BLaER1 treated with 17β-estradiol and CSF1 and Interleukin-3, amounts not matched to agents 10 nM and 100 nM (cell line): ENCODE measurements at regions not wholly inside any gene's neighbourhood (a gene's known extent, or its start where the extent isn't known, plus 50 kb on each side); places are given as distances from the start of the nearest gene placed in this dataset.

Source experiments
- H3K27ac ChIP-seq, 11 experiments: shearing (Covaris generic); formaldehyde crosslinking; 2 replicates each; pipeline ENCODE4 v1.8.1; 2022
- H3K27me3 ChIP-seq, 11 experiments: shearing (Covaris generic); formaldehyde crosslinking; 2 replicates each; pipeline ENCODE4 v1.8.1; 2022
- H3K36me3 ChIP-seq, 11 experiments: shearing (Covaris generic); formaldehyde crosslinking; 2 replicates each; pipeline ENCODE4 v1.8.1; 2022
- H3K4me1 ChIP-seq, 10 experiments: shearing (Covaris generic); formaldehyde crosslinking; 2 replicates each; pipeline ENCODE4 v1.8.1; 2022
- H3K4me2 ChIP-seq, 11 experiments: shearing (Covaris generic); formaldehyde crosslinking; 2 replicates each; pipeline ENCODE4 v1.8.1; 2022
- H3K4me3 ChIP-seq, 10 experiments: shearing (Covaris generic); formaldehyde crosslinking; 2 replicates each; pipeline ENCODE4 v1.8.1; 2022
- H3K9ac ChIP-seq, 11 experiments: shearing (Covaris generic); formaldehyde crosslinking; 2 replicates each; pipeline ENCODE4 v1.8.1; 2022
- H3K9me3 ChIP-seq, 11 experiments: shearing (Covaris generic); formaldehyde crosslinking; replicated peaks in 1 of 11; 2 replicates each; pipeline ENCODE4 v1.8.1; 2022
- H4K20me1 ChIP-seq, 11 experiments: shearing (Covaris generic); formaldehyde crosslinking; 2 replicates each; pipeline ENCODE4 v1.8.1; 2022
- Cebpa-rat ChIP-seq, 11 experiments: shearing (Covaris generic); IDR thresholded peaks; 2 replicates each; pipeline ENCODE4 v1.8.1; 2022

GRCh38 chr11:98545544-98546175, 475.1 kb upstream of the CNTN5 start:
- TF ChIP-seq Cebpa-rat (IDR thresholded peaks at IDR 0.05): no peak
- Histone ChIP-seq H3K9ac (no peak overlapping the region), H3K27ac (no peak overlapping the region), H3K4me1 (no peaks in the 10 kb centered on the region), H3K36me3 (no peaks in the 10 kb centered on the region), H4K20me1 (no peaks in the 10 kb centered on the region), H3K4me2 (no peak overlapping the region), H3K9me3 (no peaks in the 10 kb centered on the region), H3K27me3 (no peaks in the 10 kb centered on the region), H3K4me3 (no peak overlapping the region)

GRCh38 chr11:98549571-98549970, 471.2 kb upstream of the CNTN5 start:
- no peaks in the 10 kb centered on the region for H3K36me3 ChIP-seq
- TF ChIP-seq Cebpa-rat (IDR thresholded peaks at IDR 0.05): no peak
- no peak overlapping the region for H3K27ac ChIP-seq
- H3K4me3 ChIP-seq: no peak overlapping the region
- H3K4me2 ChIP-seq: no peak overlapping the region
- H3K4me1 ChIP-seq: no peaks in the 10 kb centered on the region
- no peaks in the 10 kb centered on the region for H3K27me3 ChIP-seq
- no peaks in the 10 kb centered on the region for H3K9me3 ChIP-seq
- H4K20me1 ChIP-seq: no peaks in the 10 kb centered on the region
- H3K9ac ChIP-seq: no peak overlapping the region

GRCh38 chr11:98559961-98560360, 460.8 kb upstream of the CNTN5 start:
- Histone ChIP-seq H3K4me3 (no peak overlapping the region), H3K27ac (no peak overlapping the region), H3K27me3 (no peaks in the 10 kb centered on the region), H3K4me1 (no peaks in the 10 kb centered on the region), H3K36me3 (no peaks in the 10 kb centered on the region), H3K9ac (no peak overlapping the region), H3K4me2 (no peak overlapping the region), H3K9me3 (no peaks in the 10 kb centered on the region), H4K20me1 (no peaks in the 10 kb centered on the region)
- TF ChIP-seq Cebpa-rat (IDR thresholded peaks at IDR 0.05): no peak

- no peaks in the 10 kb centered on the region for H3K27me3 ChIP-seq
- no peak overlapping the region for H3K4me3 ChIP-seq
- no peak overlapping the region for H3K4me2 ChIP-seq
- no peaks in the 10 kb centered on the region for H3K36me3 ChIP-seq
- no peaks in the 10 kb centered on the region for H3K4me1 ChIP-seq
- no peaks in the 10 kb centered on the region for H4K20me1 ChIP-seq
- H3K9ac ChIP-seq: no peak overlapping the region
- no peaks in the 10 kb centered on the region for H3K9me3 ChIP-seq
- no peak overlapping the region for H3K27ac ChIP-seq
- no peak for TF ChIP-seq Cebpa-rat (IDR thresholded peaks at IDR 0.05)
These were observed 459.5 kb upstream of the CNTN5 start for GRCh38 chr11:98561252-98561651.

- Histone ChIP-seq H3K27ac (no peak overlapping the region), H3K27me3 (no peaks in the 10 kb centered on the region), H3K9me3 (no peaks in the 10 kb centered on the region), H3K4me2 (no peak overlapping the region), H3K4me3 (no peak overlapping the region), H4K20me1 (no peaks in the 10 kb centered on the region), H3K9ac (no peak overlapping the region), H3K4me1 (no peaks in the 10 kb centered on the region), H3K36me3 (no peaks in the 10 kb centered on the region)
- TF ChIP-seq Cebpa-rat (IDR thresholded peaks at IDR 0.05): no peak
These were observed 458.8 kb upstream of the CNTN5 start for GRCh38 chr11:98561877-98562395.

- Histone ChIP-seq H3K9ac (no peak overlapping the region), H3K36me3 (no peaks in the 10 kb centered on the region), H3K9me3 (no peaks in the 10 kb centered on the region; a peak in 1 of 22 replicates), H3K27ac (no peak overlapping the region), H3K4me2 (no peak overlapping the region), H4K20me1 (no peaks in the 10 kb centered on the region), H3K4me3 (no peak overlapping the region), H3K27me3 (no peaks in the 10 kb centered on the region), H3K4me1 (no peaks in the 10 kb centered on the region)
- TF ChIP-seq Cebpa-rat (IDR thresholded peaks at IDR 0.05): no peak
These were observed 456.5 kb upstream of the CNTN5 start for GRCh38 chr11:98564233-98564632.

GRCh38 chr11:98564881-98565280, 455.9 kb upstream of the CNTN5 start:
- Histone ChIP-seq H3K27ac (no peak overlapping the region), H3K9me3 (no peaks in the 10 kb centered on the region; a peak in 1 of 22 replicates), H3K9ac (no peak overlapping the region), H3K4me2 (no peak overlapping the region), H3K4me1 (no peaks in the 10 kb centered on the region), H4K20me1 (no peaks in the 10 kb centered on the region), H3K27me3 (no peaks in the 10 kb centered on the region), H3K4me3 (no peak overlapping the region), H3K36me3 (no peaks in the 10 kb centered on the region)
- no peak for TF ChIP-seq Cebpa-rat (IDR thresholded peaks at IDR 0.05)

- Histone ChIP-seq H3K4me2 (no peak overlapping the region), H3K36me3 (no peaks in the 10 kb centered on the region), H3K9ac (no peak overlapping the region), H3K4me1 (no peaks in the 10 kb centered on the region), H3K27ac (no peak overlapping the region), H4K20me1 (no peaks in the 10 kb centered on the region), H3K27me3 (no peaks in the 10 kb centered on the region), H3K9me3 (no peaks in the 10 kb centered on the region; a peak in 1 of 22 replicates), H3K4me3 (no peak overlapping the region)
- TF ChIP-seq Cebpa-rat (IDR thresholded peaks at IDR 0.05): no peak
These were observed 455.4 kb upstream of the CNTN5 start for GRCh38 chr11:98565311-98565710.

GRCh38 chr11:98566978-98567377, 453.8 kb upstream of the CNTN5 start:
- H3K4me3 ChIP-seq: no peak overlapping the region
- no peaks in the 10 kb centered on the region for H4K20me1 ChIP-seq
- H3K4me2 ChIP-seq: no peak overlapping the region
- H3K9me3 ChIP-seq: no peaks in the 10 kb centered on the region; a peak in 1 of 22 replicates
- no peaks in the 10 kb centered on the region for H3K4me1 ChIP-seq
- no peak overlapping the region for H3K9ac ChIP-seq
- no peak overlapping the region for H3K27ac ChIP-seq
- no peaks in the 10 kb centered on the region for H3K27me3 ChIP-seq
- no peak for TF ChIP-seq Cebpa-rat (IDR thresholded peaks at IDR 0.05)
- no peaks in the 10 kb centered on the region for H3K36me3 ChIP-seq

- no peaks in the 10 kb centered on the region for H4K20me1 ChIP-seq
- no peaks in the 10 kb centered on the region; a peak in 1 of 22 replicates for H3K9me3 ChIP-seq
- H3K4me1 ChIP-seq: no peaks in the 10 kb centered on the region
- no peaks in the 10 kb centered on the region for H3K27me3 ChIP-seq
- no peak overlapping the region for H3K4me3 ChIP-seq
- H3K4me2 ChIP-seq: no peak overlapping the region
- no peak overlapping the region for H3K27ac ChIP-seq
- no peak overlapping the region for H3K9ac ChIP-seq
- no peak for TF ChIP-seq Cebpa-rat (IDR thresholded peaks at IDR 0.05)
- no peaks in the 10 kb centered on the region for H3K36me3 ChIP-seq
These were observed 452.7 kb upstream of the CNTN5 start for GRCh38 chr11:98568013-98568412.
